ENCODE measurements at regions not wholly inside any gene's neighbourhood (a gene's known extent, or its start where the extent isn't known, plus 50 kb on each side); places are given as distances from the start of the nearest gene placed in this dataset.

DNA sequence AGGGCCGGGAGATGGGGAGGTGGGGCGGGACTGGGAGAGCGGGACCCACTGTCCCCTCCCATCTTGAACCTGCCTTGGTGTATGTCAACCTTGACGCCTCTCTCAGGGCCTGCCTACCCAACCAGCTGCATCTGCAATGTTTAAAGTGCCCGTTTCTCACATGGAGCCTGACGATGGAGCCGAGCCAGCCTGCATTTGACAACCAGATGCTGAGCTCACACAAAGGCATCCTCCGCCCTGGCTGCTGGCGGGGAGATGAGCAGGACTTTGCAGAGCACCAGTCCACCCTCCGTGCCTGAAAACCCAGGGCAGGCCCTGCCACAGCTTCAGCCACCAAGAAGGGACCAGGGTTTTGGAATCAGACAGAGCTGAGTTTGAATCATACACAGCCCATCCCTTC is 141.1 kb upstream of the SMIM23 start:
- CTCF ChIA-PET, result interaction anchor here (0.8 to 1.3 kb wide), 2 partner anchors 14 to 190 kb away, joined by 4 to 8 read pairs; no protein-coding TSS in a partner anchor
- H3K27ac ChIP-seq, result no peak overlapping the region
- TF ChIP-seq, protein P1, sequence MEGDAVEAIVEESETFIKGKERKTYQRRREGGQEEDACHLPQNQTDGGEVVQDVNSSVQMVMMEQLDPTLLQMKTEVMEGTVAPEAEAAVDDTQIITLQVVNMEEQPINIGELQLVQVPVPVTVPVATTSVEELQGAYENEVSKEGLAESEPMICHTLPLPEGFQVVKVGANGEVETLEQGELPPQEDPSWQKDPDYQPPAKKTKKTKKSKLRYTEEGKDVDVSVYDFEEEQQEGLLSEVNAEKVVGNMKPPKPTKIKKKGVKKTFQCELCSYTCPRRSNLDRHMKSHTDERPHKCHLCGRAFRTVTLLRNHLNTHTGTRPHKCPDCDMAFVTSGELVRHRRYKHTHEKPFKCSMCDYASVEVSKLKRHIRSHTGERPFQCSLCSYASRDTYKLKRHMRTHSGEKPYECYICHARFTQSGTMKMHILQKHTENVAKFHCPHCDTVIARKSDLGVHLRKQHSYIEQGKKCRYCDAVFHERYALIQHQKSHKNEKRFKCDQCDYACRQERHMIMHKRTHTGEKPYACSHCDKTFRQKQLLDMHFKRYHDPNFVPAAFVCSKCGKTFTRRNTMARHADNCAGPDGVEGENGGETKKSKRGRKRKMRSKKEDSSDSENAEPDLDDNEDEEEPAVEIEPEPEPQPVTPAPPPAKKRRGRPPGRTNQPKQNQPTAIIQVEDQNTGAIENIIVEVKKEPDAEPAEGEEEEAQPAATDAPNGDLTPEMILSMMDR (conservative IDR thresholded peaks at IDR 0.05; ENCODE audit: low read depth), result no peak
- POLR2A ChIA-PET (ENCODE audit: low non-redundant PET), result no interaction called here
- no peak for DNase-seq (ENCODE audit: low spot score)

DNA sequence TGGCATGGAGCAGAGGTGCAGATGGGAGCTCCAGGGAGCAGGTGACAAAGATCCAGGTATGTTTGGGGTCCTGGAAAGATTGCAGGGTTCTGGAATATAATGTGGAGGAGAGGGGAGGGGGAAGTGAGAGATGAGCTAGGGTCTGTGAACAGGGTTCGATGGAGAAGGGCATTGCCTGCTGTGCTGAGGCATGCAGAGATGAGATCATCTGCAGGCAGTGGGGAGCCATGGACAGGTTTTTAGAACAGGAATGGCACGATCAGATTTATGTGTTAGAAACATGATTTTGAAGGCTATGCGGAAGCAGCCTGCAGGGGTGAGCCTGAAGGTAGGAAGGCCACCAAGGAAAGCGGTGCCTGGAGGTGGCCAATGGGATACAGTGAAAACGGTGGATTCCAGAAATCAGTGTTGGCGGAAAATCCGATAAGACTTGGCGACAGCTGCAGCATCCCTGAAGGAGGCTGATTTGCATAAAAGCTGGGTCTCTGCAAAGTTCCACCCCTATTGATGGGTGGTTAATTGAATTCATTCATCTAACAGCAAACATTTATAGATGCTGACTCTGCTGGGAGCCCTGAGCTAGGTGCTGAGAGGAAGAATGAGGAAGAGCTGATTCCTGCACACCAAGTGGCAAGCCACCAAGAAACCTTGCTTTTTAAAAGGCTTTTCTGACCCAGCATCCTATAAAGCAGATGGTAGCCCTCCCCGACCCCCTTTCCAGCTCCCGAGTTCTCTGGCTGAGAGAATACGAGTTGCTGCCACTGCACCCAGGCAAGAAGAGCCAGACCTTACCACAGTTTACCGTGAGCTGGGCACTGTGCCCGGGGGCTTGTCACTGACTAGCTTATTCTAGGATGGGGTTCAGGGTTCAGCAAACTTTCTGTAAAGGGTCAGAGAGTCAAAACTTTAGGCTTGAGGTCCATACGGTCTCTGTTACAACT is 139.2 kb upstream of the SMIM23 start:
- ChIA-PET POLR2A (ENCODE audit: low non-redundant PET) (no interaction called here), CTCF (interaction anchor here (0.6 to 2.1 kb wide), 3 partner anchors 16 to 227 kb away, joined by 3 to 9 read pairs (median 4); no protein-coding TSS in a partner anchor)
- H3K27ac ChIP-seq, result no peak overlapping the region
- TF ChIP-seq, protein P1 (conservative IDR thresholded peaks at IDR 0.05; ENCODE audit: low read depth), result no peak
- no peak for DNase-seq (ENCODE audit: low spot score)

DNA sequence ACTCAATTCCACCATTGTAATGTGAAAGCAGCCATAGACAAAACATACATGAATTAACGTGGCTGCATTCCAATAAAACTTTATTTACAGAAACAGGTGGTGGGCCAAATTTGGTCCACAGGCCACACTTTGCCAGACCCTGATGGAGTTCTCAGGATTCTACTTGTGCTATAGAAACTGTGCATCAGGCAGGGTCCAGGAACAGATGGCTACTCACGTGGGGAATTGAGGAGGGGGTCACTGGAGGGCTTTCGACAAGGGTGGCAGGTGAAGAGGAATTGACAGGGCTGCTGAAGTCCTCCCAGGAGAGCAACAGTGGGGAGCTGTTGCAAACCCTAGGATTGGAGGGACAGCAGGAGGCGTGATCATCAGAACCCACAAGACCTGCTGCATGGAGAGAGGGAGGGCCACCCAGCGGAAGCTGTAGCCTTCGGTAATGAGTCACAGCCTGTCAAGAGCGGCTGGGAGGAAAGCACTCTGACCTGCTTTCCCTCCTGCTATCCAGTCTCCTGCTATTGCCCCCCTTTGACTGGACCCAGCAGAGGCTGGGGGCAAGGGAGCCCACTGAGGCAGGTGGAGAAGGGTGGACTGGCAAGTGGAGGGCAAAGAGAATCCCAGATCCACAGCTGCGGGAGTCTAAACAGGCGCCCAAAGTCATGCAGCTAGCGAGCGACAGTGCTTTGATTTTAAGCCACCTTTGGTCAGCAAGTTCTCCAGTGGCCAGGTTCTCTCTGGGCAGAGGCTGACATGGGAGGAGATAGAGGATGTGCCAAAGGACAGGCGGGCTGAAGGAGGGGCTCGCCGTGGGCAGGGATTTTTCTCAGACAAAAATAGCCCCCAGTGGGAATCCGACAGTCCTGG is 138.3 kb upstream of the SMIM23 start:
- POLR2A ChIA-PET (ENCODE audit: low non-redundant PET), result no interaction called here
- CTCF ChIA-PET, result interaction anchor here (0.8 to 2.1 kb wide), 2 partner anchors 17 to 19 kb away, joined by 3 to 9 read pairs; no protein-coding TSS in a partner anchor
- H3K27ac ChIP-seq, result no peak overlapping the region
- DNase-seq (ENCODE audit: low spot score), result peak; percentile 62
- TF ChIP-seq, protein P1 (conservative IDR thresholded peaks at IDR 0.05; ENCODE audit: low read depth), result no peak

DNA sequence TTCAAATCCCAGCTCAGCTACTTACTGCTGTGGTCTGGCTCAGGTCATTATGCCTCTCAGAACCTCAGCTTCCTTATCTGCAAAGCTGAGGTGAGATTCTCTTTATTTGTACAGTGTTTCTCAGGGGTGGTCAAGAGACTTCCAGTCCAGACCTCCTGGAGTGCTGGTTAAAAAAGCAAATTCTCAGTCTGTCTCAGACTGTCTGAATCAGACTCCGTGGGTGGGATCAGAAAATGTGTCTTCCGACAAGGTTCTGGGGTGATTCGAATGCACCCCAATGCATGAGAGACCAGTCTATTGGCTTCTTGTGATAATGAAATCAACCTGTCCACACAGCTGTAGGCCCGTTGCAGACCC is 137.7 kb upstream of the SMIM23 start:
- DNase-seq (ENCODE audit: low spot score), result no peak
- H3K27ac ChIP-seq, result no peak overlapping the region
- CTCF ChIA-PET, result interaction anchor here (0.8 kb wide), 1 partner anchor 19 kb away, joined by 3 read pairs; no protein-coding TSS in a partner anchor
- POLR2A ChIA-PET (ENCODE audit: low non-redundant PET), result no interaction called here
- TF ChIP-seq, protein P1 (conservative IDR thresholded peaks at IDR 0.05; ENCODE audit: low read depth), result no peak

DNA sequence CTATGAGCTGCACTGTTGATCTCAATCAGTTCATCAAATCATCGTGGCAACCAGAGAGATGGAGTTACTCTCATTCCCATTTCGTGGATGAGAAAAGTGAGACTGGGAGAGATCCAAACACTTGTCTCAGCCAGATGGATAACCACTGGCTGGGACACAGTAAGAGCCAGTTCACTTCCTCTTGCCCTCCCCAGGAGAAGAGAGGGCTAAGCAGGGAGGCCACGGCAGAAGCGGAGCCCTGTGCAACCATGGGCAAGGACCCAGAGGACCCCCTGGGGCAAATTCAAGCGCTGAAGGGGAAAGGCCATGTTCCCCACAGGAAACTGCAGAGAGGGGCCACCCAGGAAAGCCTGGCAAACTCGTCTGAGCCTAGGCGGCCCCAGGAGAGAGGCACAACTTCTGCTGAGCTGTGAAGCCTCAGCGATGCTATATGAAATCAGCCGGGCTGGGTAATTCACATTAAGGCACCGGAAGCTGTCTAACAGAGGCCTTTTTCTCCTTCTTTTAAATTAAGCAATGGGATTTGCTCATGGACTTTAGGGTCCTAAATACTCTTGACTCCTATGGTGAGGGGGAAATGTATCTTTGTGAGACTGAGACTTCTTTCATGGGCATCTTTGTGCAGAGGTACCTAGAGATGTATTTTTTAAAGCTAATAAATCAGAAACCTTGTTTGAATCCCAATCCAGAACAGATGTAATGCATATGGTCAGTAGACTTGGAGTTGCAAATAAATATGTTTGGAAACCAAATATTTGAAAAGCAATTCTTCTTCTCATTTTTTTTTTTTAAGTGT is 137.1 kb upstream of the SMIM23 start:
- POLR2A ChIA-PET (ENCODE audit: low non-redundant PET), result no interaction called here
- CTCF ChIA-PET, result interaction anchor here (0.6 to 0.8 kb wide), 3 partner anchors 15 to 86 kb away, joined by 3 to 8 read pairs (median 3); no protein-coding TSS in a partner anchor
- TF ChIP-seq, protein P1 (conservative IDR thresholded peaks at IDR 0.05; ENCODE audit: low read depth), result no peak
- DNase-seq (ENCODE audit: low spot score), result no peak
- no peak overlapping the region for H3K27ac ChIP-seq
